B cell (primary cell): ENCODE measurements at regions not wholly inside any gene's neighbourhood (a gene's known extent, or its start where the extent isn't known, plus 50 kb on each side); places are given as distances from the start of the nearest gene placed in this dataset.

Experiments used
- ATAC-seq: fragments of 200-7000 bp; cut with Tn5 transposase; one replicate; pipeline ENCODE4 v1.10.0; 2021; ENCODE audit warnings: low read depth, mild to moderate bottlenecking, moderate number of reproducible peaks, moderate library complexity
- CTCF ChIA-PET: fragments of 350-600 bp; sonication (Branson Sonifier 250); formaldehyde crosslinking; loops from one replicate; lab custom pipeline; 2021; ENCODE audit warnings: antibody characterized with exemption, inconsistent platforms; lab: Charles Lee
- POLR2A ChIA-PET: fragments of 350-600 bp; sonication (Branson Sonifier 250); formaldehyde crosslinking; loops from one replicate; lab custom pipeline; 2021; ENCODE audit warnings: antibody characterized with exemption; lab: Charles Lee
- DNase-seq: peaks from one replicate; pipeline ENCODE4 v3.0.0; 2013
- H2AFZ ChIP-seq: 2 replicates; pipeline ENCODE4 v1.6.1; 2012; ENCODE audit warnings: mild to moderate bottlenecking, low read depth, low read length; ENCODE audit not compliant: insufficient read depth, poor library complexity, severe bottlenecking
- H3K27ac ChIP-seq, 2 donors: 1 replicate in 1 of 2; 2 replicates in 1 of 2; pipeline ENCODE4 v1.5.1; 2012 to 2013; ENCODE audit warnings: low read length in 2 of 2, mild to moderate bottlenecking in 2 of 2, moderate library complexity in 1 of 2
- H3K27me3 ChIP-seq, 4 experiments: fragments of 200-600 bp in 1 of 4; sonication (generic) in 1 of 4; replicated peaks in 1 of 4; 1 replicate in 2 of 4; 2 replicates in 2 of 4; pipeline versions ENCODE4 v1.6.1 to v1.7.0; 2013 to 2016; ENCODE audit warnings: low read length in 3 of 4, mild to moderate bottlenecking in 2 of 4, mixed read lengths in 1 of 4, moderate library complexity in 1 of 4; ENCODE audit not compliant: insufficient read depth in 4 of 4, control insufficient read depth in 3 of 4; ENCODE audit errors: control extremely low read depth in 1 of 4
- H3K36me3 ChIP-seq, 2 experiments: replicated peaks in 1 of 2; 1 replicate in 1 of 2; 2 replicates in 1 of 2; pipeline versions ENCODE4 v1.6.1 to v1.7.1; 2013; ENCODE audit warnings: low read length in 1 of 2; ENCODE audit not compliant: insufficient read depth in 2 of 2, control insufficient read depth in 1 of 2; ENCODE audit errors: control extremely low read depth in 1 of 2, extremely low read depth in 1 of 2
- H3K4me1 ChIP-seq, 2 donors: fragments of 200-600 bp in 1 of 2; sonication (generic) in 1 of 2; 1 replicate in 1 of 2; 2 replicates in 1 of 2; pipeline versions ENCODE4 v1.5.1 to v1.6.1; 2013 to 2017; ENCODE audit warnings: low read length in 2 of 2; ENCODE audit not compliant: control insufficient read depth in 2 of 2, insufficient read depth in 2 of 2
- H3K4me2 ChIP-seq: replicated peaks from 2 replicates; pipeline ENCODE3; 2012; ENCODE audit warnings: mild to moderate bottlenecking, low read depth, low read length; ENCODE audit not compliant: poor library complexity, severe bottlenecking
- H3K4me3 ChIP-seq, 5 experiments: fragments of 200-600 bp in 1 of 5; sonication (generic) in 1 of 5; 1 replicate in 3 of 5; 2 replicates in 2 of 5; pipeline versions ENCODE4 v1.5.1 to v1.7.0; 2011 to 2016; ENCODE audit warnings: low read length in 4 of 5, mild to moderate bottlenecking in 4 of 5, low read depth in 2 of 5, control low read depth in 1 of 5, moderate library complexity in 1 of 5; ENCODE audit not compliant: insufficient read depth in 1 of 5; ENCODE audit errors: control extremely low read depth in 1 of 5, extremely low read depth in 1 of 5
- H3K79me2 ChIP-seq: fragments of 200-600 bp; sonication (generic); one replicate; pipeline ENCODE4 v1.6.0; 2016; ENCODE audit warnings: low read length; ENCODE audit not compliant: control insufficient read depth, insufficient read depth
- H3K9ac ChIP-seq: fragments of 200-600 bp; sonication (generic); 2 replicates; pipeline ENCODE4 v1.6.1; 2017; ENCODE audit warnings: mild to moderate bottlenecking, low read length, moderate library complexity
- H3K9me3 ChIP-seq, 3 donors: one replicate each; pipeline versions ENCODE4 v1.6.1 to v1.7.1; 2013; ENCODE audit warnings: low read length in 2 of 3; ENCODE audit not compliant: control insufficient read depth in 2 of 3, insufficient read depth in 1 of 3; ENCODE audit errors: control extremely low read depth in 1 of 3
- H4K20me1 ChIP-seq: 2 replicates; pipeline ENCODE4 v1.6.0; 2012; ENCODE audit warnings: mild to moderate bottlenecking, low read length; ENCODE audit not compliant: insufficient read depth, control insufficient read depth, poor library complexity, severe bottlenecking
- H3K27ac Mint-ChIP-seq: one replicate; pipeline ENCODE4 v1.8.0; 2021; ENCODE audit warnings: mixed read lengths
- H3K27me3 Mint-ChIP-seq: one replicate; pipeline ENCODE4 v1.8.0; 2021; ENCODE audit warnings: mixed read lengths
- H3K4me1 Mint-ChIP-seq: one replicate; pipeline ENCODE4 v1.8.0; 2021; ENCODE audit warnings: mixed read lengths
- H3K4me3 Mint-ChIP-seq: one replicate; pipeline ENCODE4 v1.8.0; 2021; ENCODE audit warnings: mixed read lengths
- H3K9me3 Mint-ChIP-seq: one replicate; pipeline ENCODE4 v1.8.0; 2022; ENCODE audit warnings: mixed read lengths; ENCODE audit not compliant: insufficient read depth
- CTCF ChIP-seq: fragments of 200-600 bp; IDR thresholded peaks from one replicate; pipeline ENCODE4 v1.8.0; 2022; ENCODE audit warnings: antibody characterized with exemption, mild to moderate bottlenecking
- EZH2 ChIP-seq: IDR thresholded peaks from 2 replicates; pipeline ENCODE4 v1.6.1; 2012; ENCODE audit warnings: borderline replicate concordance, low read depth, mild to moderate bottlenecking, moderate library complexity, low read length; ENCODE audit not compliant: insufficient read depth, poor library complexity, severe bottlenecking
- WGBS: methylation state at CpG from one replicate; pipeline ENCODE4 v1.1.5; 2013; ENCODE audit warnings: missing lambda C conversion rate; ENCODE audit not compliant: insufficient coverage; 5-methylcytosine and 5-hydroxymethylcytosine counted together
- intact Hi-C: fragments of 100-400 bp; cut with micrococcal nuclease; formaldehyde crosslinking; loops from one replicate; pipeline ENCODE4 v1.10.0; 2022

DNA sequence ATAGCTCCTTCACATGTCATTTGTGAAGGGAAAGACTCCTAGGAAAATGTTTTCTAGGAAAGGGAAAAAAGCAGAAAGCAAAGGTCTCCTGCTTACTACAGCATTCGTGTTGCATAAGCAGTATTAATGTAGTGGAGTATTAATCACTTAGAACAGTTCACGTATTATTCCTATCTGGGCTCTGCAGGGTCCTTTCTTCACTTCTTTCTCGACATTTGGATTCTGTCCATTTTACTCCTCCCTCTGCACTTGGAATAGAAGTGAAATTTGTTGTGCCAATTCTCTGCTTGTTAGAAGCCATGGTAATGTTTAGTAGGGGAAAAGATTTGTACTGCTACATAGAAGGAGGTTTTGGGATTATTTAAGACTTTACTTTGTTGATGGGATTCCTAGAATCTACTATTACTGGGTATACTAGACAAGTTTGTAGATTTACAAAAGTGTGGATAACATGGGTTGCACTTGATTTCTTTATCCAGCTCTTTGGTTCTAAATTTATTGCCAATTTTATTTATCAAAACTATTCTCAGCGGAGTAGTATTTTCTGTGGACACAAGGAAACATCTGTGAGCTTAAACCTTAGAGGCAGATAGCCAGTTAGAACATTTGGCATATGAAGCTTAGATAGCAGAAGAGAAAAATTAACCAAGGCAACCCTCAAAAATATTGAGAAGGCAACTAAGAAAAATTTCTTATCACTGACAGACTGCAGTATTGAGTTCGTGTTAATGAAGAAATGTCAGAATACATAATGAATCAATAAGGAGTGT is 108.4 kb upstream of the ESR1 start:
- TF ChIP-seq CTCF (no peak), EZH2 (no peak)
- intact Hi-C loops = loop anchor here (10.0 kb wide), 1 partner anchor 66 kb away; no protein-coding TSS in a partner anchor
- Histone ChIP-seq H3K9ac (no peak overlapping the region), H3K4me2 (no peak overlapping the region), H3K9me3 (no peaks in the 10 kb centered on the region), H3K36me3 (no peaks in the 10 kb centered on the region), H3K4me3 (no peak overlapping the region), H4K20me1 (no peaks in the 10 kb centered on the region), H3K79me2 (no peaks in the 10 kb centered on the region), H2AFZ (no peak overlapping the region), H3K27me3 (no peaks in the 10 kb centered on the region), H3K4me1 (peaks cover 13 to 27% of the 10 kb centered on the region in 2 donors), H3K27ac (no peak overlapping the region)
- ChIA-PET CTCF (interaction anchor here (1.1 kb wide), 1 partner anchor 68 kb away, joined by 3 read pairs; no protein-coding TSS in a partner anchor), POLR2A (no interaction called here)
- H3K27ac Mint-ChIP-seq = no peak overlapping the region
- no CpG with 5 or more reads among the region's 5 CpGs for WGBS
- H3K27me3 Mint-ChIP-seq = no peaks in the 10 kb centered on the region
- H3K4me1 Mint-ChIP-seq = peaks cover 28% of the 10 kb centered on the region
- DNase-seq (no peak), ATAC-seq (no peak)
- no peak overlapping the region for H3K4me3 Mint-ChIP-seq
- no peaks in the 10 kb centered on the region for H3K9me3 Mint-ChIP-seq

DNA sequence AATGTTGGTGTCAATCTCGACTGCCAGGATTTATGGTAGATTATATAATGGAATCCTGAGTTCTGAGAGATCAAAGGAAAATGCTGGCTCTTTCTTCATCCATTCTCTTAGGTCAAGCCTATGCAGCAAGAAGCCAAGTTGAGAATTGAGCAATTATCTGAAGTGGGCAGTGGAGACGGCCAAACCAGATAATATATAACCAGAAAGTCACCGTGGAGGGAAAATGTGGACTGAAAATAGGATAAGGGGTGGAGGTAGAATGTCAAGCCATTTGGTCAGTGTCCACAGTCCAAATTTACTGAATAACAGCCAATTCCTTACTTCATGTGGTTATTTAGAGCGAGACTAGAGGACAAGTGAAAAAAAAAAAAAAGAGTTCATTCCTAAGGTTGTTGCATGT is 107.8 kb upstream of the ESR1 start:
- no CpG with 5 or more reads among the region's 4 CpGs for WGBS
- H3K4me3 ChIP-seq = no peak overlapping the region
- Mint-ChIP-seq H3K4me3 (no peak overlapping the region), H3K4me1 (peaks cover 28% of the 10 kb centered on the region), H3K27ac (no peak overlapping the region), H3K9me3 (no peaks in the 10 kb centered on the region), H3K27me3 (no peaks in the 10 kb centered on the region)
- intact Hi-C loops = loop anchor here (1.0 to 10.0 kb wide), 2 partner anchors 8 to 65 kb away; no protein-coding TSS in a partner anchor
- H3K36me3 ChIP-seq = no peaks in the 10 kb centered on the region
- H3K79me2 ChIP-seq = no peaks in the 10 kb centered on the region
- H3K4me2 ChIP-seq = no peak overlapping the region
- POLR2A ChIA-PET = no interaction called here
- DNase-seq (no peak), ATAC-seq (no peak)
- CTCF ChIA-PET = no interaction called here
- no peaks in the 10 kb centered on the region for H4K20me1 ChIP-seq
- no peaks in the 10 kb centered on the region for H3K9me3 ChIP-seq
- H3K27ac ChIP-seq = no peak overlapping the region
- no peak overlapping the region for H3K9ac ChIP-seq
- no peak for TF ChIP-seq CTCF
- no peak for TF ChIP-seq EZH2
- peaks cover 13 to 27% of the 10 kb centered on the region in 2 donors for H3K4me1 ChIP-seq
- H2AFZ ChIP-seq = no peak overlapping the region
- no peaks in the 10 kb centered on the region for H3K27me3 ChIP-seq
